ENCODE measurements at regions not wholly inside any gene's neighbourhood (a gene's known extent, or its start where the extent isn't known, plus 50 kb on each side); places are given as distances from the start of the nearest gene placed in this dataset.

GRCh38 chr2:57880967-57881366, 165.6 kb upstream of the VRK2 start:
- DNase-seq: no peak

- no peak for DNase-seq
Measured at GRCh38 chr2:57881998-57882888, 164.4 kb upstream of the VRK2 start.

- no peak for DNase-seq
Measured at GRCh38 chr2:57882895-57883515, 163.6 kb upstream of the VRK2 start.

- no peak for DNase-seq
Measured at GRCh38 chr2:57884281-57884680, 162.3 kb upstream of the VRK2 start.

GRCh38 chr2:57885742-57886141, 160.9 kb upstream of the VRK2 start:
- no peak for DNase-seq

- no peak for DNase-seq
Measured at GRCh38 chr2:57886161-57886786, 160.3 kb upstream of the VRK2 start.

GRCh38 chr2:57888463-57888862, 158.1 kb upstream of the VRK2 start:
- no peak for DNase-seq

GRCh38 chr2:57890464-57890863, 156.1 kb upstream of the VRK2 start:
- no peak for DNase-seq

GRCh38 chr2:57891086-57891712, 155.4 kb upstream of the VRK2 start:
- peak in 1 of 3 donors; percentile 18 for DNase-seq

GRCh38 chr2:57892920-57893319, 153.7 kb upstream of the VRK2 start:
- no peak for DNase-seq

- DNase-seq: no peak
Measured at GRCh38 chr2:57893347-57893746, 153.3 kb upstream of the VRK2 start.

GRCh38 chr2:57893786-57894185, 152.8 kb upstream of the VRK2 start:
- no peak for DNase-seq

GRCh38 chr2:57894381-57894780, 152.2 kb upstream of the VRK2 start:
- DNase-seq: no peak

- no peak for DNase-seq
Measured at GRCh38 chr2:57897920-57898319, 148.7 kb upstream of the VRK2 start.

GRCh38 chr2:57899898-57900297, 146.7 kb upstream of the VRK2 start:
- no peak for DNase-seq

GRCh38 chr2:57902578-57902977, 144.0 kb upstream of the VRK2 start:
- no peak for DNase-seq

GRCh38 chr2:57906152-57906732, 140.4 kb upstream of the VRK2 start:
- DNase-seq: peak; percentile 33 to 62 (median 39)

GRCh38 chr2:57907411-57907810, 139.2 kb upstream of the VRK2 start:
- DNase-seq: no peak

- DNase-seq: no peak
Measured at GRCh38 chr2:57908736-57909161, 137.9 kb upstream of the VRK2 start.

GRCh38 chr2:57918126-57918525, 128.5 kb upstream of the VRK2 start:
- DNase-seq: no peak

GRCh38 chr2:57920342-57920939, 126.2 kb upstream of the VRK2 start:
- DNase-seq: no peak

GRCh38 chr2:57934659-57935058, 111.9 kb upstream of the VRK2 start:
- no peak for DNase-seq

All from muscle of back (tissue), 3 donors.